ENCODE measurements at regions not wholly inside any gene's neighbourhood (a gene's known extent, or its start where the extent isn't known, plus 50 kb on each side); places are given as distances from the start of the nearest gene placed in this dataset.

DNA sequence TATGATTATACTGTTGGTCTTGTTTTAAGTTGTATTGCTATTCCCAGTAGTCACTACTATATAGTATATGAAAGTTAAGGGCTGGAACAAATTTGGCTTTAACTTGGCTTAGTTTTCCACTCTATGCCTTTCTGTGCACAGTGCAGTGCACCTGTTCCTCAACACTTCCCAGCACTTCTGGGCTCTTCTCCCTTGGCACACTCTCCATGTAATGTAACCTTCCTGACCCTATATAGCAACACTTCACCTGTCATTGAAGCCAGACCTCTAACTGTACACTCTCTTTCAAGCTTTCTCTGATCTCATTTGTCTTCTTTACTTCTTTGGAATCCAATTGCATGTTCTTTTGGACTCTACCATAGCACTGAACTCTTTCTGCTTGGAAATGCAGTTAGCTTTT, 83.9 kb upstream of the SMIM30 start:
- DNase-seq = no peak
- Histone ChIP-seq H3K4me1 (no peaks in the 10 kb centered on the region), H3K27ac (no peak overlapping the region), H3K36me3 (no peaks in the 10 kb centered on the region), H3K27me3 (no peaks in the 10 kb centered on the region), H3K9me3 (no peaks in the 10 kb centered on the region), H3K4me3 (no peak overlapping the region)
- ATAC-seq = no peak
- intact Hi-C loops (cut with DNase I) = no loop called here
- TF ChIP-seq, protein P1, sequence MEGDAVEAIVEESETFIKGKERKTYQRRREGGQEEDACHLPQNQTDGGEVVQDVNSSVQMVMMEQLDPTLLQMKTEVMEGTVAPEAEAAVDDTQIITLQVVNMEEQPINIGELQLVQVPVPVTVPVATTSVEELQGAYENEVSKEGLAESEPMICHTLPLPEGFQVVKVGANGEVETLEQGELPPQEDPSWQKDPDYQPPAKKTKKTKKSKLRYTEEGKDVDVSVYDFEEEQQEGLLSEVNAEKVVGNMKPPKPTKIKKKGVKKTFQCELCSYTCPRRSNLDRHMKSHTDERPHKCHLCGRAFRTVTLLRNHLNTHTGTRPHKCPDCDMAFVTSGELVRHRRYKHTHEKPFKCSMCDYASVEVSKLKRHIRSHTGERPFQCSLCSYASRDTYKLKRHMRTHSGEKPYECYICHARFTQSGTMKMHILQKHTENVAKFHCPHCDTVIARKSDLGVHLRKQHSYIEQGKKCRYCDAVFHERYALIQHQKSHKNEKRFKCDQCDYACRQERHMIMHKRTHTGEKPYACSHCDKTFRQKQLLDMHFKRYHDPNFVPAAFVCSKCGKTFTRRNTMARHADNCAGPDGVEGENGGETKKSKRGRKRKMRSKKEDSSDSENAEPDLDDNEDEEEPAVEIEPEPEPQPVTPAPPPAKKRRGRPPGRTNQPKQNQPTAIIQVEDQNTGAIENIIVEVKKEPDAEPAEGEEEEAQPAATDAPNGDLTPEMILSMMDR (IDR thresholded peaks at IDR 0.05) = no peak

DNA sequence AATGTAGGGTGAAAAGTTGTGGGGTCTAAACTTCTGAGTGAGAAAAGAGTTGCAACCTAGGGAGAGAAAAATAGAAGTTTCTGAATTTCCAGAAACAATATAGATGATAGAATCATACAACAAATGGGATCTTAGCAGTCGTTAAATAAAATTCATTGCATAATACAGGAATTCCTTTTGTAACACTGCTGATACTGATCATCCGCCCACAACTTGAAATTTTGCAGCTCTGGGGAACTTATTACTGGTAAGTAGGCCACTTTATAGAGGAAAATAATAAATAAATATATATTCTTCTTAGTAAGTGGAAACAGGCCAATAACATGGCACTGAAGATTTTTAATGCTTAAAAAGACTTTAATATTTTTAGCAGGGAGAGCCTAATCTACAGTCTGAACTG, 81.9 kb upstream of the SMIM30 start:
- 72 to 91% methylated on average over 2 of the region's 2 CpGs for WGBS, 2 donors
- Histone ChIP-seq H3K4me3 (no peak overlapping the region), H3K4me1 (no peaks in the 10 kb centered on the region), H3K9me3 (no peaks in the 10 kb centered on the region), H3K27ac (no peak overlapping the region), H3K27me3 (no peaks in the 10 kb centered on the region), H3K36me3 (no peaks in the 10 kb centered on the region)
- intact Hi-C loops (cut with DNase I) = no loop called here
- ATAC-seq (no peak), DNase-seq (no peak)
- TF ChIP-seq, protein P1 (IDR thresholded peaks at IDR 0.05) = no peak

DNA sequence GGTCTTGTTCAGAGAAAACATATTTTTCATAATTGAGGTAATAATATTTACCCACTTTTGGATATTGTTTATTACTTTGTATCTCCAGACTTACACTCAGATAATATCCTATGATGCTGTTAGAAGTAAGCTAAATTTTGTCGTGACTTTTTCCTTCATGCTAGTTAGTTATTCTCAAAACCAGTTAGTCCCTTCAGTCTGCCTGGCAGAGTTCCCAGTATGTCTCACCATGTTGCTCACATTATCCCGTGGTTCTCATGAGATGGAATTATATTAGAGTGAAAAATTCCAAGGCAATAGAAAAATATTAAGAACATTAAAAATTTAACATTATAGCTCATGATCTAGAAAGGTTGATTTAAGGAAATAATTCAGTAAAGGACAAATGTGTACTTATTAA, 81.5 kb upstream of the SMIM30 start:
- no peak overlapping the region for H3K4me3 ChIP-seq
- ATAC-seq (no peak), DNase-seq (no peak)
- TF ChIP-seq, protein P1 (IDR thresholded peaks at IDR 0.05) = no peak
- no peaks in the 10 kb centered on the region for H3K9me3 ChIP-seq
- intact Hi-C loops (cut with DNase I) = no loop called here
- no peaks in the 10 kb centered on the region for H3K36me3 ChIP-seq
- no peaks in the 10 kb centered on the region for H3K4me1 ChIP-seq
- WGBS, 2 donors = 28 to 35% methylated on average over 2 of the region's 2 CpGs
- H3K27ac ChIP-seq = no peak overlapping the region
- no peaks in the 10 kb centered on the region for H3K27me3 ChIP-seq

DNA sequence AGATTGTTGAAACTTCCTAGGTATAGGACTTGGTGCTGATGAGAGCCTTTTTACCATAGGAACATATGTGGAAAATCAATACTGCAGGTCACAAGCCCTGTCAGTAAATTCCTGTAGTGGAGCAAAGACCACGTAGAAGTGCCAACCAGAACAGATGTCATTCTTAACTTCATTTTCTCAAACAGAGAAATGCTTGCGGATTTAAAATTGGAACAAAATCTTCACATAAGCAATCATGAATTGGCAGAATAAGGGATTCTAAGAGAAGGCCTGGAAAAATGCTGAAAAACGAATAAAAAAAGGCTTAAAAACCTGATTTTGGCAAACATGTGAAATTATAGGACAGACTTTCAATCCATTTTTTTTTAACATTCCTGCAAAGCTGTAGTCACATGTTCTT, 80.8 kb upstream of the SMIM30 start:
- H3K4me1 ChIP-seq = no peaks in the 10 kb centered on the region
- H3K4me3 ChIP-seq = no peak overlapping the region
- no peak for ATAC-seq
- intact Hi-C loops (cut with DNase I) = no loop called here
- DNase-seq = no peak
- TF ChIP-seq, protein P1 (IDR thresholded peaks at IDR 0.05) = no peak
- no peaks in the 10 kb centered on the region for H3K9me3 ChIP-seq
- 63 to 65% methylated on average over 3 of the region's 3 CpGs for WGBS, 2 donors
- no peaks in the 10 kb centered on the region for H3K36me3 ChIP-seq
- no peaks in the 10 kb centered on the region for H3K27me3 ChIP-seq
- no peak overlapping the region for H3K27ac ChIP-seq

DNA sequence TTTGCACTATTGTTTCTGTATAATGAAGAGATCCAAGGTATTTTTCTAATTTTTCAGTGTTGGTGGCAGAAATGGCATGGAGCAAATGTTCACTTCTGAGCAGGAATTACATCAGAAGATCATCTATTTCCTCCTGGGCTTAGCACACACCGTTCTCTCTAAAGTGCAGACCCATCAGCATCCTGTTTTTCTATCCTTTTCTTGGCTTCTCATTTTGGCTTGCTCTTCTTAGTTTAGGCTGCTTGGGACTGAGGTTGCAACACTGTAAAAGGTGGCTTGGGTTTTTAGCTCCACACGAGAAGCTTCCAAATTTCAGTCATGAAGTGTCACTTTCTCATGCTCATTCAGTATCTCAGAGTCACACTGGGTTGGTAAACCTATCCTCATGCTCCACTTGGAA, 79.9 kb upstream of the SMIM30 start:
- Histone ChIP-seq H3K4me3 (no peak overlapping the region), H3K36me3 (no peaks in the 10 kb centered on the region), H3K9me3 (no peaks in the 10 kb centered on the region), H3K4me1 (no peaks in the 10 kb centered on the region), H3K27ac (no peak overlapping the region), H3K27me3 (no peaks in the 10 kb centered on the region)
- no peak for DNase-seq
- TF ChIP-seq, protein P1 (IDR thresholded peaks at IDR 0.05) = no peak
- WGBS, 2 donors = 41 to 42% methylated on average over 2 of the region's 2 CpGs
- ATAC-seq = no peak
- intact Hi-C loops (cut with DNase I) = no loop called here
